B cell (primary cell): ENCODE measurements at regions not wholly inside any gene's neighbourhood (a gene's known extent, or its start where the extent isn't known, plus 50 kb on each side); places are given as distances from the start of the nearest gene placed in this dataset.

Source experiments
- ATAC-seq: fragments of 200-7000 bp; cut with Tn5 transposase; one replicate; pipeline ENCODE4 v1.10.0; 2021; ENCODE audit warnings: low read depth, mild to moderate bottlenecking, moderate number of reproducible peaks, moderate library complexity
- CTCF ChIA-PET: fragments of 350-600 bp; sonication (Branson Sonifier 250); formaldehyde crosslinking; loops from one replicate; lab custom pipeline; 2021; ENCODE audit warnings: antibody characterized with exemption, inconsistent platforms; lab: Charles Lee
- POLR2A ChIA-PET: fragments of 350-600 bp; sonication (Branson Sonifier 250); formaldehyde crosslinking; loops from one replicate; lab custom pipeline; 2021; ENCODE audit warnings: antibody characterized with exemption; lab: Charles Lee
- DNase-seq: peaks from one replicate; pipeline ENCODE4 v3.0.0; 2013
- H2AFZ ChIP-seq: 2 replicates; pipeline ENCODE4 v1.6.1; 2012; ENCODE audit warnings: mild to moderate bottlenecking, low read depth, low read length; ENCODE audit not compliant: insufficient read depth, poor library complexity, severe bottlenecking
- H3K27ac ChIP-seq, 2 donors: 1 replicate in 1 of 2; 2 replicates in 1 of 2; pipeline ENCODE4 v1.5.1; 2012 to 2013; ENCODE audit warnings: low read length in 2 of 2, mild to moderate bottlenecking in 2 of 2, moderate library complexity in 1 of 2
- H3K27me3 ChIP-seq, 4 experiments: fragments of 200-600 bp in 1 of 4; sonication (generic) in 1 of 4; replicated peaks in 1 of 4; 1 replicate in 2 of 4; 2 replicates in 2 of 4; pipeline versions ENCODE4 v1.6.1 to v1.7.0; 2013 to 2016; ENCODE audit warnings: low read length in 3 of 4, mild to moderate bottlenecking in 2 of 4, mixed read lengths in 1 of 4, moderate library complexity in 1 of 4; ENCODE audit not compliant: insufficient read depth in 4 of 4, control insufficient read depth in 3 of 4; ENCODE audit errors: control extremely low read depth in 1 of 4
- H3K36me3 ChIP-seq, 2 experiments: replicated peaks in 1 of 2; 1 replicate in 1 of 2; 2 replicates in 1 of 2; pipeline versions ENCODE4 v1.6.1 to v1.7.1; 2013; ENCODE audit warnings: low read length in 1 of 2; ENCODE audit not compliant: insufficient read depth in 2 of 2, control insufficient read depth in 1 of 2; ENCODE audit errors: control extremely low read depth in 1 of 2, extremely low read depth in 1 of 2
- H3K4me1 ChIP-seq, 2 donors: fragments of 200-600 bp in 1 of 2; sonication (generic) in 1 of 2; 1 replicate in 1 of 2; 2 replicates in 1 of 2; pipeline versions ENCODE4 v1.5.1 to v1.6.1; 2013 to 2017; ENCODE audit warnings: low read length in 2 of 2; ENCODE audit not compliant: control insufficient read depth in 2 of 2, insufficient read depth in 2 of 2
- H3K4me2 ChIP-seq: replicated peaks from 2 replicates; pipeline ENCODE3; 2012; ENCODE audit warnings: mild to moderate bottlenecking, low read depth, low read length; ENCODE audit not compliant: poor library complexity, severe bottlenecking
- H3K4me3 ChIP-seq, 5 experiments: fragments of 200-600 bp in 1 of 5; sonication (generic) in 1 of 5; 1 replicate in 3 of 5; 2 replicates in 2 of 5; pipeline versions ENCODE4 v1.5.1 to v1.7.0; 2011 to 2016; ENCODE audit warnings: low read length in 4 of 5, mild to moderate bottlenecking in 4 of 5, low read depth in 2 of 5, control low read depth in 1 of 5, moderate library complexity in 1 of 5; ENCODE audit not compliant: insufficient read depth in 1 of 5; ENCODE audit errors: control extremely low read depth in 1 of 5, extremely low read depth in 1 of 5
- H3K79me2 ChIP-seq: fragments of 200-600 bp; sonication (generic); one replicate; pipeline ENCODE4 v1.6.0; 2016; ENCODE audit warnings: low read length; ENCODE audit not compliant: control insufficient read depth, insufficient read depth
- H3K9ac ChIP-seq: fragments of 200-600 bp; sonication (generic); 2 replicates; pipeline ENCODE4 v1.6.1; 2017; ENCODE audit warnings: mild to moderate bottlenecking, low read length, moderate library complexity
- H3K9me3 ChIP-seq, 3 donors: one replicate each; pipeline versions ENCODE4 v1.6.1 to v1.7.1; 2013; ENCODE audit warnings: low read length in 2 of 3; ENCODE audit not compliant: control insufficient read depth in 2 of 3, insufficient read depth in 1 of 3; ENCODE audit errors: control extremely low read depth in 1 of 3
- H4K20me1 ChIP-seq: 2 replicates; pipeline ENCODE4 v1.6.0; 2012; ENCODE audit warnings: mild to moderate bottlenecking, low read length; ENCODE audit not compliant: insufficient read depth, control insufficient read depth, poor library complexity, severe bottlenecking
- H3K27ac Mint-ChIP-seq: one replicate; pipeline ENCODE4 v1.8.0; 2021; ENCODE audit warnings: mixed read lengths
- H3K27me3 Mint-ChIP-seq: one replicate; pipeline ENCODE4 v1.8.0; 2021; ENCODE audit warnings: mixed read lengths
- H3K4me1 Mint-ChIP-seq: one replicate; pipeline ENCODE4 v1.8.0; 2021; ENCODE audit warnings: mixed read lengths
- H3K4me3 Mint-ChIP-seq: one replicate; pipeline ENCODE4 v1.8.0; 2021; ENCODE audit warnings: mixed read lengths
- H3K9me3 Mint-ChIP-seq: one replicate; pipeline ENCODE4 v1.8.0; 2022; ENCODE audit warnings: mixed read lengths; ENCODE audit not compliant: insufficient read depth
- EZH2 ChIP-seq: IDR thresholded peaks from 2 replicates; pipeline ENCODE4 v1.6.1; 2012; ENCODE audit warnings: borderline replicate concordance, low read depth, mild to moderate bottlenecking, moderate library complexity, low read length; ENCODE audit not compliant: insufficient read depth, poor library complexity, severe bottlenecking
- WGBS: methylation state at CpG from one replicate; pipeline ENCODE4 v1.1.5; 2013; ENCODE audit warnings: missing lambda C conversion rate; ENCODE audit not compliant: insufficient coverage; 5-methylcytosine and 5-hydroxymethylcytosine counted together
- intact Hi-C: fragments of 100-400 bp; cut with micrococcal nuclease; formaldehyde crosslinking; loops from one replicate; pipeline ENCODE4 v1.10.0; 2022
- TF ChIP-seq, protein P1 (sequence below): fragments of 200-600 bp; IDR thresholded peaks from one replicate; pipeline ENCODE4 v1.8.0; 2022; ENCODE audit warnings: antibody characterized with exemption, mild to moderate bottlenecking

DNA sequence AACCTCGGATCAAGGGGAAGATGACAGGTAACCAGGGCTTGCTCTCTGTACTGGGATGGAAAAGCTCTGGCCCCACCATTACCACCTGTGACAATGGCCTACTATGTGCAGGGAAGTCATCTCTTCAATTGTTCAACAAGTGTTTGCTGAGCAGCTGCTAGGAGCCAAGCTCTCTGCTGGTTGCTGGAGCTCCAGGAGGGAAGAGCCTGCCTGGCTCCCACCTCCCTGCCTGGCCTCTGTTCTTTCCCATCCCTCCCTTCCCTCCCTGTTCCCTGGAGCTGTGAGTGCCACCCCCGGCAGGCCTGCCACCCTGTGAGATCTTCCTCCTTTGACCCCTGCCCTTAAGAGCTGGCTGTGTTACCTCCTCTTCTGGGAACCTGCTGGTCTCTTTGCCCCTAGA is 59.7 kb upstream of the IER5L start:
- Mint-ChIP-seq H3K4me1 (peaks cover 14% of the 10 kb centered on the region), H3K27ac (no peak overlapping the region), H3K27me3 (peaks cover 52% of the 10 kb centered on the region), H3K4me3 (no peak overlapping the region), H3K9me3 (peaks cover 4% of the 10 kb centered on the region)
- H4K20me1 ChIP-seq: no peaks in the 10 kb centered on the region
- H3K9ac ChIP-seq: no peak overlapping the region
- WGBS: 88% methylated on average over 1 of the region's 2 CpGs
- no peak for TF ChIP-seq EZH2
- TF ChIP-seq, protein P1, sequence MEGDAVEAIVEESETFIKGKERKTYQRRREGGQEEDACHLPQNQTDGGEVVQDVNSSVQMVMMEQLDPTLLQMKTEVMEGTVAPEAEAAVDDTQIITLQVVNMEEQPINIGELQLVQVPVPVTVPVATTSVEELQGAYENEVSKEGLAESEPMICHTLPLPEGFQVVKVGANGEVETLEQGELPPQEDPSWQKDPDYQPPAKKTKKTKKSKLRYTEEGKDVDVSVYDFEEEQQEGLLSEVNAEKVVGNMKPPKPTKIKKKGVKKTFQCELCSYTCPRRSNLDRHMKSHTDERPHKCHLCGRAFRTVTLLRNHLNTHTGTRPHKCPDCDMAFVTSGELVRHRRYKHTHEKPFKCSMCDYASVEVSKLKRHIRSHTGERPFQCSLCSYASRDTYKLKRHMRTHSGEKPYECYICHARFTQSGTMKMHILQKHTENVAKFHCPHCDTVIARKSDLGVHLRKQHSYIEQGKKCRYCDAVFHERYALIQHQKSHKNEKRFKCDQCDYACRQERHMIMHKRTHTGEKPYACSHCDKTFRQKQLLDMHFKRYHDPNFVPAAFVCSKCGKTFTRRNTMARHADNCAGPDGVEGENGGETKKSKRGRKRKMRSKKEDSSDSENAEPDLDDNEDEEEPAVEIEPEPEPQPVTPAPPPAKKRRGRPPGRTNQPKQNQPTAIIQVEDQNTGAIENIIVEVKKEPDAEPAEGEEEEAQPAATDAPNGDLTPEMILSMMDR: no peak
- ChIA-PET CTCF (interaction anchor here (0.7 kb wide), 1 partner anchor 131 kb away, joined by 5 read pairs; no protein-coding TSS in a partner anchor), POLR2A (no interaction called here)
- H2AFZ ChIP-seq: no peak overlapping the region
- no peak overlapping the region for H3K27ac ChIP-seq
- peaks cover 7 to 13% of the 10 kb centered on the region in 2 donors for H3K4me1 ChIP-seq
- peaks cover 0 to 15% (median 0%) of the 10 kb centered on the region in 3 donors for H3K9me3 ChIP-seq
- H3K27me3 ChIP-seq: peaks cover 0 to 9% (median 0%) of the 10 kb centered on the region in 4 experiments
- H3K79me2 ChIP-seq: no peaks in the 10 kb centered on the region
- DNase-seq (no peak), ATAC-seq (no peak)
- H3K4me3 ChIP-seq: no peak overlapping the region
- intact Hi-C loops: no loop called here
- no peaks in the 10 kb centered on the region for H3K36me3 ChIP-seq
- no peak overlapping the region for H3K4me2 ChIP-seq

DNA sequence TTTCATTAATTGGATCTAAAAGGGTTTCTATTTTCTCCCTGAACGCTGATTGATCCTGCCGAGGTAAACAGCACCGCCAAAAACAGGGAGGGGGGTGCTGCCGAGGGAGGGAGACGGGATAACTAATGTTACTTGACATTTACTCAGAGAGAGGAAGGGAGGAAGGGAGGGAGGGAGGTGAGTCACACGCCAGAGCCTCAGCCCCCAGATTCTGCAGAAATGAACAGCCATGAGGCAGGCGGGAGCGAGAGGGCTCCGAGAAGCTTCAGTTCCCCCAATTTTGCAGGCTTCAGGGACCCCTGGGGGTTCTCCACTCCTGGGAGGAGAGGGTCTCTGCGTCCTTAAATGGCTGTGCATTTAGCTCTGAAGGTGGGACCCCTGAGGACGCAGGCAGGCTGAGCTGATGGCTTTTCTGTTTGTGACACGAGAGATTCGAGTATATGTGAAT is 59.1 kb upstream of the IER5L start:
- Histone ChIP-seq H3K36me3 (no peaks in the 10 kb centered on the region), H3K27me3 (peaks cover 0 to 9% (median 0%) of the 10 kb centered on the region in 4 experiments), H3K79me2 (no peaks in the 10 kb centered on the region), H3K9me3 (peaks cover 0 to 15% (median 0%) of the 10 kb centered on the region in 3 donors), H3K9ac (no peak overlapping the region), H3K4me1 (peaks cover 7 to 13% of the 10 kb centered on the region in 2 donors), H3K27ac (no peak overlapping the region), H4K20me1 (no peaks in the 10 kb centered on the region), H3K4me2 (peak overlapping the region; percentile 7), H2AFZ (peak overlapping the region; percentile 20), H3K4me3 (no peak overlapping the region)
- H3K27ac Mint-ChIP-seq: no peak overlapping the region
- intact Hi-C loops: no loop called here
- ChIA-PET POLR2A (no interaction called here), CTCF (no interaction called here)
- no peak for TF ChIP-seq EZH2
- TF ChIP-seq, protein P1: no peak
- no peak overlapping the region for H3K4me3 Mint-ChIP-seq
- no peak for ATAC-seq
- 22% methylated on average over 12 of the region's 13 CpGs for WGBS
- no peak for DNase-seq
- H3K4me1 Mint-ChIP-seq: peaks cover 14% of the 10 kb centered on the region
- peaks cover 53% of the 10 kb centered on the region for H3K27me3 Mint-ChIP-seq
- H3K9me3 Mint-ChIP-seq: peaks cover 4% of the 10 kb centered on the region
